Activated CD4-positive, alpha-beta memory T cell treated with anti-CD3 and anti-CD28 coated beads for 36 hours (primary cell): ENCODE measurements at regions not wholly inside any gene's neighbourhood (a gene's known extent, or its start where the extent isn't known, plus 50 kb on each side); places are given as distances from the start of the nearest gene placed in this dataset.

Experiments
- CTCF ChIA-PET: fragments of 350-600 bp; sonication (Branson Sonifier 250); formaldehyde crosslinking; loops from one replicate; lab custom pipeline; 2021; ENCODE audit warnings: antibody characterized with exemption, inconsistent platforms; lab: Charles Lee
- POLR2A ChIA-PET: fragments of 350-600 bp; sonication (Branson Sonifier 250); formaldehyde crosslinking; loops from one replicate; lab custom pipeline; 2021; ENCODE audit warnings: antibody characterized with exemption; lab: Charles Lee
- DNase-seq: peaks from one replicate; pipeline ENCODE4 v3.0.0-alpha.2; 2020
- H3K27ac Mint-ChIP-seq: one replicate; pipeline ENCODE4 v1.8.0; 2021; ENCODE audit warnings: mixed read lengths
- H3K27me3 Mint-ChIP-seq: one replicate; pipeline ENCODE4 v1.8.0; 2021; ENCODE audit warnings: mixed read lengths
- H3K36me3 Mint-ChIP-seq: one replicate; pipeline ENCODE4 v1.8.0; 2021; ENCODE audit warnings: mixed read lengths
- H3K4me1 Mint-ChIP-seq: one replicate; pipeline ENCODE4 v1.8.0; 2021; ENCODE audit warnings: low read depth, mixed read lengths
- H3K4me3 Mint-ChIP-seq: one replicate; pipeline ENCODE4 v1.8.0; 2021; ENCODE audit warnings: mild to moderate bottlenecking, mixed read lengths
- H3K9me3 Mint-ChIP-seq: one replicate; pipeline ENCODE4 v1.8.0; 2021; ENCODE audit warnings: mixed read lengths
- intact Hi-C: fragments of 100-400 bp; cut with micrococcal nuclease; formaldehyde crosslinking; loops from one replicate; pipeline ENCODE4 v1.15.1; 2023

DNA sequence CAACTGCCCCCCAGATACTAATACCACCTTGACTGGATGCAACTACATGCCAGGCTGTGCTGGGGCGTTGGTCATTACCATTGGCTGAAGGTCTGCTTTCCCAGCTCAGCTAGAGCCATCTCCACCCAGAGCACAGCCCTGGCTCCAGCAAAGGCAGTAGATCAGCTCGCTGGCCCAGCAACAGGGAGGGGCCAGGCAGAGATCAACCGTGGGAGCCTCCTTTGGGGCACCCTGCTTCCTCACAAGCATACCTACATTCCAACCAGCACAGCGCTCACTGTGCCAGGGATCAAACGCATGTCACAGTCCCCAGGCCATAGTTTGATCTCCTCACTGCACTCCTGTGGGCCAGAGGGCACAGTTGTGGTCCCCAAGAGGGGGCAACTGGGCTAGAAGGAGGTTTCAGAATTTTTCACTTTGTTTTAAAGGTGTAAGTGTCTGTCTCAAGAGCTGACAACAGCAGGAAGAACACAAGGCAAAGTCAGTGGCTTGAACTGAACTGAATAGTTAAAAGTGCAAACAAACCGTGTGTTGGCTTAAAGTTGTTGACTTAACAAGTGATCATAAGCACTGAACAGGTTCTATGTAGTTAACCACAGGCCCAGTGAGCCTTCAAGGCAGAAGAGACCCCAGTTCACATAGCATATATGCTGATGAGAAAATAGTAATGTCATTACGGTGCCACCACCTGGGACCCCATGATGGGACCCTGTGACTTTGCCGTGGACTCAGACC is 70.1 kb upstream of the BZW1 start:
- CTCF ChIA-PET: interaction anchor here (0.6 kb wide), 1 partner anchor 8 kb away, joined by 3 read pairs; no protein-coding TSS in a partner anchor
- Mint-ChIP-seq H3K9me3 (no peaks in the 10 kb centered on the region), H3K27ac (no peak overlapping the region), H3K36me3 (no peaks in the 10 kb centered on the region), H3K4me3 (no peak overlapping the region), H3K27me3 (peaks cover 4% of the 10 kb centered on the region), H3K4me1 (no peaks in the 10 kb centered on the region)
- POLR2A ChIA-PET: no interaction called here
- intact Hi-C loops: no loop called here
- DNase-seq: no peak

DNA sequence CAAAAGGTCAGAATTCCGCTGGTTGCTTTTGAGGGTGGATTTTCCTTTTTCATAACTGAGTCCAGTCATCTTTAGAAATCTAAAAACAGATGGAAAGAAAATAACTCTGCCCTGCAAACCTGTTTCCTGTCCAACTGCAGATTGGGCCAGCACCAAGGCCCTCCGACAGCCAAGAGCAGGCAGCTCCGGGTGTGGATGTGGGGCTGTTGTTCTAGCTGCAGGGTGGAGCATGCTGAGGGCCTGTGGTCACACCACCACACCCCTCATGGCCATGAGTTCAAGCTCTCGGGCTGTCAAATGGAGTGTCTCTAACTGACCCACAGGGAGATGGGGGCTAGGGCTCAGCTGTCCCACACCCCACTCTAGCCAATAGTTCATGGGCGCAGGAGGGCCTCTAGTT is 69.3 kb upstream of the BZW1 start:
- intact Hi-C loops: no loop called here
- no peak for DNase-seq
- H3K27me3 Mint-ChIP-seq: peaks cover 4% of the 10 kb centered on the region
- no peaks in the 10 kb centered on the region for H3K4me1 Mint-ChIP-seq
- H3K27ac Mint-ChIP-seq: no peak overlapping the region
- H3K9me3 Mint-ChIP-seq: no peaks in the 10 kb centered on the region
- no peaks in the 10 kb centered on the region for H3K36me3 Mint-ChIP-seq
- no peak overlapping the region for H3K4me3 Mint-ChIP-seq
- CTCF ChIA-PET: no interaction called here
- POLR2A ChIA-PET: no interaction called here

DNA sequence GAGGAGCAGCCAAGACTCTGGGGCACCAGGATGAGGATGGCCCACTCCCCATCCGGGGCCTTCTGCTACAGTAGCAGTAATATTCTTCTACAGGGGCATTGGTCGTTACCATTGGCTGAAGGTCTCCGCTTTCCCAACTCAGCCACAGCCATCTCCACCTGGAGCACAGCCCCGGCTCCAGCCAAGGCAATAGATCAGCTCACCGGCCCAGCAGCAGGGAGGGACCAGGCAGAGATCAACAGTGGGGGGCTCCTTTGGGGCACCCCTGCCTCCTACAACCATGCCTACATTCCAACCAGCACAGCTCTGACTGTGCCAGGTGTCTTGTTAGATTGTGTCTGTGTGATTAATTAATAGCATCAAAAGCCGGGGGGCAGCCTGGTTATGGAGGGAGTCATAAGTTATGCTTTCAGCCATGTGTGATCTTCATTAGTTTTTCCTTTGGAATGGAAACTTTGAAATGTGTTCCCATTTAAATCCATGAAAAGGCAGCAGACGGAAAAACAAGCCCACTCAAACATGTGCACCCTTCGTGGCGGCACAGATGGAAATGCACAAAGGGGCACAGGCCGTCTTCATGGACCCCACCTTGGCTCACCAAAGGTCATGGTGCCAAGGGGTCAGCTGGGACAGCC is 68.6 kb upstream of the BZW1 start:
- intact Hi-C loops: no loop called here
- H3K4me3 Mint-ChIP-seq: no peak overlapping the region
- H3K27me3 Mint-ChIP-seq: peaks cover 3% of the 10 kb centered on the region
- ChIA-PET CTCF (no interaction called here), POLR2A (no interaction called here)
- H3K36me3 Mint-ChIP-seq: no peaks in the 10 kb centered on the region
- no peaks in the 10 kb centered on the region for H3K4me1 Mint-ChIP-seq
- no peak for DNase-seq
- H3K9me3 Mint-ChIP-seq: no peaks in the 10 kb centered on the region
- no peak overlapping the region for H3K27ac Mint-ChIP-seq

DNA sequence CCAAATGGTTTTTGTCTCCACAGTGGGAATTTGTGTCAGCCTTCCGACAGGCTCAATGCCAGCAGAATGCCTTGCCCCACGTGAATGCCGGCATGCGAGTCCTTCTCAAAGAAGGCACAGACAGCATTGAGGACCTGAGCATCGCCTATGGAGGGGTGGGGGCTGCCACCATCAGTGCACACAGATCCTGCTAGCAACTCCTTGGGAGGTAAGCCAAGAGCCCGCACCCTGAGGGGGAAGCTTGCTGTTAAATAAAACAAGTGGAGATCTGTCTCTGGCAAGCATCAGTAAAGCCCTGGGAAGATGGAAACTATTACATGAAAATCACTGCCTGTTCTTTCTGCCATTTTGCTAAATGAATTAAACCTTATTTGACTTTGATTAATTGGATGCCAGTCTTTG is 67.5 kb upstream of the BZW1 start:
- H3K9me3 Mint-ChIP-seq: no peaks in the 10 kb centered on the region
- H3K36me3 Mint-ChIP-seq: no peaks in the 10 kb centered on the region
- POLR2A ChIA-PET: no interaction called here
- no peaks in the 10 kb centered on the region for H3K4me1 Mint-ChIP-seq
- H3K4me3 Mint-ChIP-seq: no peak overlapping the region
- no peak for DNase-seq
- H3K27ac Mint-ChIP-seq: no peak overlapping the region
- intact Hi-C loops: no loop called here
- H3K27me3 Mint-ChIP-seq: peaks cover 2% of the 10 kb centered on the region
- CTCF ChIA-PET: no interaction called here

DNA sequence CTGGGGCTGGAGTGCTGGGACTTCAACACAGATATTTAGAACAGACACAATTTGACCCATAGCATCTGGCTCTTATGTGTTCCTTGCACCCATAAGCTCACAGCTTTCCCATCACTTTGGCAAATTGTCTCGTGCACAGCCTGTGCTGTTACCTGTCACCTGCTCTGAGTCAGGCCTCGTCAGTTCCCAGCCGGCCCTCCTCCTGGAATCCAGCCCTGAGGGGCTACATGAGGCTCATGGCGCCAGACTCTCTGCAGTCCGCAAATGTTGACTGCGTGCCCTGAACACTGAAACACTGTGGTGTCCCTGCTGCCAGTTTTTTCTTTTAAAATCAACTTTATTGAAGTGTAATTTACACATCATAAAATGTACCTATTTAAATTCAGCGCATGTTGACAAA is 65.4 kb upstream of the BZW1 start:
- CTCF ChIA-PET: no interaction called here
- H3K36me3 Mint-ChIP-seq: no peaks in the 10 kb centered on the region

DNA sequence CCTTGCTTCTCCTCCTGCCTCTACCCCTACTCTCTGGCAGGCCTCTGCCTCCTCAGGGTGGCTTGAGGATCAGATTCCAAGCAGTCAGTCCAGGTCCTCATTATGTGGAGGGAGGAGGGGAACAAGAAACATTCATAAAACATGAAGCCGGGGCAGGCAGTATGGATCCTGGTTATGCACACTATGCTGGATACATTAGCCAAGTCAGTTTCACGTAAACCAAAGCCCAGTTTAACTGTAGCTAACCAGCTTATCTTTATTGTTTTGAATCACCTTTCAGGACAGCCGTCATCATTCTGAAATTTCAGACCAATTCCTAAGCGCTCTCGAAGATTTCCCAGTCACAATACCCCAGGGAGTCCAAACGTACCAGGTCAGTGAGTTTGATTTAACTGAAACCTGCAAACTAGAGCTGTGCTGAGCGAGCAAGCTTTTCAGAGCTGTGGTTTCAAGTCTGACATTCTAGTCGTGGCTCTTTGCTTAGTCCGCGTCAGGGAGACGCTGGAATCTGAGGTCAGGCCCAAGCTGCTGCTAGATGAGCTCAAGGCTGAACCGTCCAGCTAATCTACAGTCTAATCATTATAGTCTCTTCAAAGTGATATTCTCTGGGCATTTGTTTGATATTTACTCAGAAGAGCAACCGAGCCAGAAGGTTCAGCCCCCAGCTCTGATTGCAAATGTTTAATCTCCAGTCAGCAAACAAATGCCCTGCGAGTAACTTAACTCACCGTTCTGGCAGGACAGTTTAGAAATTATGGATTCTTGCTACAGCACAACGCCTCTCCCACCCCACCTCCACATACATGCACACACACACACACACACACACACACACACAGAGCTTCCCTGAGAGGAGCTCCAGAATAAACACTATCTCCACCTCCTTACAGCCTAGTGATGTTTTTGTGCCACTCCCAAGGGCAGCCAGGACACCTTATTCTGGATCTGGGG is 63.8 kb upstream of the BZW1 start:
- intact Hi-C loops: no loop called here
- Mint-ChIP-seq H3K4me1 (no peaks in the 10 kb centered on the region), H3K27ac (no peak overlapping the region), H3K4me3 (no peak overlapping the region), H3K9me3 (no peaks in the 10 kb centered on the region), H3K36me3 (no peaks in the 10 kb centered on the region), H3K27me3 (peaks cover 12% of the 10 kb centered on the region)
- DNase-seq: no peak
- ChIA-PET POLR2A (no interaction called here), CTCF (interaction anchor here (1.3 kb wide), 1 partner anchor 11 kb away, joined by 3 read pairs; no protein-coding TSS in a partner anchor)

More for the DNA sequence above, 65.4 kb upstream of the BZW1 start:
- POLR2A ChIA-PET: no interaction called here
- Mint-ChIP-seq H3K4me3 (no peak overlapping the region), H3K27me3 (peaks cover 8% of the 10 kb centered on the region), H3K9me3 (no peaks in the 10 kb centered on the region), H3K27ac (no peak overlapping the region), H3K4me1 (no peaks in the 10 kb centered on the region)
- intact Hi-C loops: no loop called here
- DNase-seq: no peak

DNA sequence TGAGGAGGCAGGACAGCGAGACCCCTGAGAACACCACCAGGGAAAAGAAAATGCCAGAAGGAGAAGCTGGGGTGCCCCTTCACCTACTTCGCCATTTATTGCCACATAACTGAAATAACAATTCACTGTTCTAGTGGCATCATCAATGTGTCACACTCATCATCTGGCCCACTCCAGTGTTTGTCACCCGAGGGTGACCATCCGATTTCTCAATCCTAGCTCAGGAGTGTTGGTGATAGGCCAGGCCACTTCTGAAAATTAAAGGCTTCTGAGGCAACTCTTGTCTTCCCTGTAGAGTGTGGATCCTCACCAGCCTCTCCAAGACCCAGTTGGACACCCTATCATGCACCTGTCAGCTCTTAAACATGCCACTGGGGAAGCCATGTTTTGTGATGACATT is 62.9 kb upstream of the BZW1 start:
- DNase-seq: no peak
- no peaks in the 10 kb centered on the region for H3K4me1 Mint-ChIP-seq
- no peak overlapping the region for H3K4me3 Mint-ChIP-seq
- CTCF ChIA-PET: no interaction called here
- intact Hi-C loops: no loop called here
- POLR2A ChIA-PET: no interaction called here
- no peaks in the 10 kb centered on the region for H3K36me3 Mint-ChIP-seq
- no peaks in the 10 kb centered on the region for H3K9me3 Mint-ChIP-seq
- no peak overlapping the region for H3K27ac Mint-ChIP-seq
- peaks cover 12% of the 10 kb centered on the region for H3K27me3 Mint-ChIP-seq

DNA sequence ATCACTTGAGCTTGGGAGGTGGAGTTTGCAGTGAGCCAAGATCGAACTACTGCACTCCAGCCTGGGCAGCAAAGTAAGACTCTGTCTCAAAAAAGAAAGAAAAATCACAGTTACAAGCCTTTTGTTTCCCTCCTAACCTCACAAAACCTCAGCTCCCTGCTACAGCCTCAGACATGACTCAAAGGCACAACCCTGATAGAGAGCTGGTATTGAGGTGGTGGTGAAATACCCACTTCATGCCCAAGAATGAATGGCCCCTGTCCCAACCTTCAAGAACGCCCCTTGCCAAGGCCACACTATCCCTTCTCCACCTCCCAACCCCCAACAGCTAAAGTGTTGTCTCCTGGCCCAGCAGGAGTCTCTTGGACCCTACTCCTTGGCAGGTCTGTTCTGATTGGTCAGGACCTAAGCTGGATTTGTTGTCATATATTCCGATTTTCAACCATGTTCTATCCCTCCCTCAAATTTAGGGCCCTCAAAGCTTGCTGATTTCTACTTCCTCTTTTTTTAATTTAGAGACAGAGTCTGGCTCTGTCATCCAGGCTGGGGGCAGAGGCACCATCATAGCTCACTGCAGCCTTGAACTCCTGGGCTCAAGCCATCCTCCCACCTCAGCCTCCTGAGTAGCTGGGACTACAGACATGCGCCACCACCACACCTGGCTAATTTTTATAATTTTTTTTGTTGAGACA is 61.9 kb upstream of the BZW1 start:
- Mint-ChIP-seq H3K4me1 (no peaks in the 10 kb centered on the region), H3K27me3 (peaks cover 17% of the 10 kb centered on the region), H3K27ac (no peak overlapping the region), H3K9me3 (no peaks in the 10 kb centered on the region), H3K36me3 (no peaks in the 10 kb centered on the region), H3K4me3 (no peak overlapping the region)
- POLR2A ChIA-PET: interaction anchor here (0.6 kb wide), 1 partner anchor 41 kb away, joined by 3 read pairs; no protein-coding TSS in a partner anchor
- DNase-seq: no peak
- intact Hi-C loops: no loop called here
- CTCF ChIA-PET: interaction anchor here (0.7 kb wide), 1 partner anchor 8 kb away, joined by 3 read pairs; no protein-coding TSS in a partner anchor

DNA sequence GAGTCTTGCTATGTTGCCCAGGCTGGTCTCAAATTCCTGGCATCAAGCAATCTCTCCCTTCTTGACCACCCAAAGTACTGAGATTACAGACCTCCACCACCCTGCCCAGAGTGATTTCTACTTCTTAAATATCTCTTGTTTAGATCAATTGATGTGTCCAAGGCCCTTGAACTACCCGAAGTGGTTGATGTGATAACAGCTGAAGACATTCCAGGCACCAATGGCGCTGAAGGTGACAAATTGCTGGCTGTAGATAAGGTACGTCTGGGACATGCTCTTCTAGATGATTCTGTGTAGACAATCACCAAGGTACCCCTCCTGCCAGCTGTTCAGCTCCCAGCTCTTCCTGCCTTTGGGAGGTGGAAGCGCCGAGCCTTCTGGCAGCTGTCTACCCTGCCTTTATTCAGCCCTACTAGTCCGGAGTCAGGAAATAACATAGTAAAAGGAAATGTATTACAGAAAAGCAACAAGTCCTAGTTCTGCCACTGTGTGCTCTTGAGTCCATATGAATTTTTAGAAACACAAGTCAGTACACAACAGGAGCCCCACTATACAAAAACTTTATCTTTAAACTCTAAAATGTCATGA is 61.3 kb upstream of the BZW1 start:
- Mint-ChIP-seq H3K9me3 (no peaks in the 10 kb centered on the region), H3K36me3 (no peaks in the 10 kb centered on the region), H3K27ac (no peak overlapping the region), H3K4me1 (no peaks in the 10 kb centered on the region), H3K27me3 (peaks cover 17% of the 10 kb centered on the region), H3K4me3 (no peak overlapping the region)
- ChIA-PET CTCF (interaction anchor here (0.7 kb wide), 1 partner anchor 9 kb away, joined by 3 read pairs; no protein-coding TSS in a partner anchor), POLR2A (no interaction called here)
- no peak for DNase-seq
- intact Hi-C loops: no loop called here

DNA sequence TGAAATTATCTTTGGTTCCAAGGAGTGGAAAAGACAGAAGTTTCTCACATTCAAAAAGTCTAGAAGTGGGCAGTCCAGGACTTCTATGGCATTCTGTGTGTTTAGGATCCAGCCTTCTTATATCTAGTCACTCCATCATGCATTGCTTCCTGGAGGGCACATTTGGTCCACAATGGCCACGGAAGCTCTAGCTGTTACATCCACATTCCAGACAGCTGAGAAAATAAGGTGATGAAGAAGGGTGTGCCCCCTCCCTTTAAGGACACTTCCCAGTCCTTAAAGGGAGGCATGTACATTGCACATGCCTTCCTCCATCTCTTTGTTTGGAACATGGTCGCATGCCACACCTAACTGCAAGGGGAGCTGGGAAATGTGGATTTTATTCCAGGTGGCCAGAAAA is 59.9 kb upstream of the BZW1 start:
- Mint-ChIP-seq H3K36me3 (no peaks in the 10 kb centered on the region), H3K27ac (no peak overlapping the region), H3K27me3 (peaks cover 19% of the 10 kb centered on the region), H3K9me3 (no peaks in the 10 kb centered on the region), H3K4me1 (no peaks in the 10 kb centered on the region), H3K4me3 (no peak overlapping the region)
- CTCF ChIA-PET: no interaction called here
- intact Hi-C loops: no loop called here
- DNase-seq: no peak
- POLR2A ChIA-PET: no interaction called here

DNA sequence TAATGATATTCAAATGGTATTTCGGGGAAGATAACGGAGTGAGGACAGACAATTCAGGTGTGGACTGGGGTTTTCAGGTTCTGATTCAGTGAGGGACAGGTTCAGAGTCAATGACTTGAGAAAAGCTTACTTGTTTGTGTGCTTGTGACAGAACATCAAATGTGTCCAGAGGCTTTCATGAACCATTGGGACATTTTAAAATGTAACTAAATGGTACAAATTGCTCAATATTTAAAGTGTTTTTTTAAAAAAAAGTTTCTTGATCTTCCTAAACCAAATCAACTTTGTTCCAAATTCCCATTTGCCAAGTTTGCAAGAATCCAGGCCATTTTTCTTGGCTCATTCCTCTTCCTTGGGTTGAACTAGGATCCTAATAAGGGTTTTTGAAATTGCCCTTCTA is 59.4 kb upstream of the BZW1 start:
- Mint-ChIP-seq H3K4me3 (no peak overlapping the region), H3K27me3 (peaks cover 22% of the 10 kb centered on the region), H3K4me1 (no peaks in the 10 kb centered on the region), H3K27ac (no peak overlapping the region), H3K36me3 (no peaks in the 10 kb centered on the region), H3K9me3 (no peaks in the 10 kb centered on the region)
- ChIA-PET CTCF (no interaction called here), POLR2A (no interaction called here)
- DNase-seq: no peak
- intact Hi-C loops: no loop called here
